Kidney tubule cell (primary cell): ENCODE measurements at regions not wholly inside any gene's neighbourhood (a gene's known extent, or its start where the extent isn't known, plus 50 kb on each side); places are given as distances from the start of the nearest gene placed in this dataset.
A peak's percentile ranks its signal among the peaks of the same experiment; 100 is the strongest.

Experiments used
- DNase-seq: peaks from one replicate; pipeline ENCODE4 v3.0.0-alpha.2; 2018; ENCODE audit warnings: low spot score

- DNase-seq, result no peak
Observed at GRCh38 chr18:38963943-38964660, 1398.5 kb upstream of the CELF4 start.

- DNase-seq, result no peak
Observed at GRCh38 chr18:38961880-38962279, 1396.3 kb upstream of the CELF4 start.

- DNase-seq, result no peak
Observed at GRCh38 chr18:38957736-38958135, 1392.1 kb upstream of the CELF4 start.

- DNase-seq, result no peak
Observed at GRCh38 chr18:38956068-38956467, 1390.5 kb upstream of the CELF4 start.

GRCh38 chr18:38951633-38952032, 1386.0 kb upstream of the CELF4 start:
- peak; percentile 73 for DNase-seq

- DNase-seq, result no peak
Observed at GRCh38 chr18:38948436-38948835, 1382.8 kb upstream of the CELF4 start.

- no peak for DNase-seq
Observed at GRCh38 chr18:38944446-38945024, 1378.9 kb upstream of the CELF4 start.

GRCh38 chr18:38941711-38942561, 1376.3 kb upstream of the CELF4 start:
- DNase-seq, result no peak

GRCh38 chr18:38940863-38941531, 1375.4 kb upstream of the CELF4 start:
- DNase-seq, result peak; percentile 100

- no peak for DNase-seq
Observed at GRCh38 chr18:38940475-38940862, 1374.9 kb upstream of the CELF4 start.

GRCh38 chr18:38933910-38934510, 1368.4 kb upstream of the CELF4 start:
- DNase-seq, result peak; percentile 85

- DNase-seq, result peak; percentile 86
Observed at GRCh38 chr18:38933322-38933721, 1367.7 kb upstream of the CELF4 start.

- peak; percentile 46 for DNase-seq
Observed at GRCh38 chr18:38932752-38933151, 1367.2 kb upstream of the CELF4 start.

- DNase-seq, result no peak
Observed at GRCh38 chr18:38931754-38932050, 1366.1 kb upstream of the CELF4 start.

- DNase-seq, result no peak
Observed at GRCh38 chr18:38930881-38931753, 1365.5 kb upstream of the CELF4 start.

GRCh38 chr18:38923540-38923939, 1357.9 kb upstream of the CELF4 start:
- DNase-seq, result peak; percentile 20

- DNase-seq, result peak; percentile 69
Observed at GRCh38 chr18:38923126-38923525, 1357.5 kb upstream of the CELF4 start.

GRCh38 chr18:38909972-38910371, 1344.4 kb upstream of the CELF4 start:
- DNase-seq, result peak; percentile 26

GRCh38 chr18:38902796-38903195, 1337.2 kb upstream of the CELF4 start:
- DNase-seq, result no peak

- no peak for DNase-seq
Observed at GRCh38 chr18:38900445-38900844, 1334.8 kb upstream of the CELF4 start.

- no peak for DNase-seq
Observed at GRCh38 chr18:38900031-38900430, 1334.4 kb upstream of the CELF4 start.
